Lung (tissue), 11 donors: ENCODE measurements at regions not wholly inside any gene's neighbourhood (a gene's known extent, or its start where the extent isn't known, plus 50 kb on each side); places are given as distances from the start of the nearest gene placed in this dataset.

ENCODE experiments used
- ATAC-seq: fragments of 200-7000 bp; cut with Tn5 transposase; one replicate; pipeline ENCODE4 v1.9.1; 2020; ENCODE audit warnings: moderate number of reproducible peaks; ENCODE audit not compliant: insufficient read depth, low FRiP score
- DNase-seq, 3 donors: peaks; one replicate each; pipeline ENCODE4 v3.0.0-alpha.2; 2013 to 2017
- H3K27ac ChIP-seq, 2 donors: one replicate each; pipeline ENCODE4 v1.5.1; 2013; ENCODE audit warnings: mild to moderate bottlenecking in 2 of 2, moderate library complexity in 2 of 2, control low read depth in 1 of 2, inconsistent platforms in 1 of 2, low read depth in 1 of 2, low read length in 1 of 2
- H3K27me3 ChIP-seq, 3 donors: one replicate each; pipeline ENCODE4 v1.5.1; 2013; ENCODE audit warnings: low read length in 2 of 3; ENCODE audit not compliant: control insufficient read depth in 3 of 3, insufficient read depth in 3 of 3
- H3K36me3 ChIP-seq, 4 donors: one replicate each; pipeline ENCODE4 v1.5.1; 2013; ENCODE audit warnings: low read length in 4 of 4, mild to moderate bottlenecking in 1 of 4, moderate library complexity in 1 of 4; ENCODE audit not compliant: control insufficient read depth in 4 of 4, insufficient read depth in 4 of 4
- H3K4me1 ChIP-seq, 5 donors: one replicate each; pipeline ENCODE4 v1.5.1; 2013; ENCODE audit warnings: low read length in 5 of 5, mild to moderate bottlenecking in 2 of 5, moderate library complexity in 1 of 5; ENCODE audit not compliant: control insufficient read depth in 5 of 5, insufficient read depth in 5 of 5
- H3K4me3 ChIP-seq: one replicate; pipeline ENCODE4 v1.5.1; 2013; ENCODE audit warnings: mild to moderate bottlenecking, control low read depth, moderate library complexity
- H3K9ac ChIP-seq, 2 donors: one replicate each; pipeline ENCODE4 v1.5.1; 2013; ENCODE audit warnings: low read length in 2 of 2, control low read depth in 1 of 2; ENCODE audit not compliant: insufficient read depth in 1 of 2
- H3K9me3 ChIP-seq, 4 donors: one replicate each; pipeline ENCODE4 v1.5.1; 2013; ENCODE audit warnings: low read length in 3 of 4, mild to moderate bottlenecking in 1 of 4, moderate library complexity in 1 of 4; ENCODE audit not compliant: control insufficient read depth in 4 of 4, insufficient read depth in 3 of 4
- CTCF ChIP-seq: IDR thresholded peaks from 2 replicates; pipeline ENCODE4 v1.5.1; 2012; ENCODE audit warnings: mild to moderate bottlenecking; ENCODE audit errors: control extremely low read depth, extremely low read depth
- WGBS, 2 donors: extraction: QIAGEN DNeasy Blood & Tissue Kit; methylation state at CpG; one replicate each; pipeline ENCODE4 v1.1.7; 2013; 5-methylcytosine and 5-hydroxymethylcytosine counted together
- donor health status: control.
- donor health status: control.
- donor health status: Bipolar disorder and iron deficiency.
- donor health status: healthy.
- donor health status: DM: yes; HTN: yes; CAD: no.

GRCh38 chr7:47049234-47049774 is 532.6 kb downstream of the TNS3 start:
- 92 to 93% methylated on average over 13 of the region's 13 CpGs for WGBS, 2 donors
- Histone ChIP-seq H3K9me3 (peaks cover 0 to 11% (median 0%) of the 10 kb centered on the region in 4 donors), H3K9ac (no peak overlapping the region), H3K27ac (no peak overlapping the region), H3K4me1 (peaks cover 6 to 31% (median 8%) of the 10 kb centered on the region in 5 donors), H3K27me3 (no peaks in the 10 kb centered on the region), H3K36me3 (no peaks in the 10 kb centered on the region), H3K4me3 (no peak overlapping the region)
- no peak for DNase-seq
- no peak for ATAC-seq
- no peak for TF ChIP-seq CTCF

DNA sequence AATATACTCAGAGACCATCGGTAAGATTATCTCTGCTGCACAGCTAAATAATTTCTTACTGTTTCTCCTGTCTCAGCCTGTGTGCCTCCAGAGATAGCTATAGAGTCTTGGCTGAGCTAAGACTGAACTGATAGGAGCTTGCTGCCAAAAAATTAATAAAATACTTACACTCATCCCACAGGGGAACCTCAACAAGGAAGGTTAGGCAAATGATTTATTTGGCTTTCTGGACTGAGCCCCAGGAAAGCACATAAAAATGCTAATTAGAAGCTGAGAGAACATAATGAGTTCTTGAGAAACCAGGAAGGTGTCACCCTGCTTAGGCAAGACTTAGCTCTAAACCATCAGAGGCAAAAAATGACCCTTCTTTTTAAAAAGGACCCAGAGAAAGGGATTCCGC is 534.5 kb downstream of the TNS3 start:
- Histone ChIP-seq H3K27ac (no peak overlapping the region), H3K9ac (no peak overlapping the region), H3K4me1 (peaks cover 6 to 31% (median 8%) of the 10 kb centered on the region in 5 donors), H3K9me3 (peaks cover 0 to 3% (median 0%) of the 10 kb centered on the region in 4 donors), H3K36me3 (no peaks in the 10 kb centered on the region), H3K27me3 (no peaks in the 10 kb centered on the region), H3K4me3 (no peak overlapping the region)
- no peak for ATAC-seq
- TF ChIP-seq CTCF: no peak
- 78 to 79% methylated on average over 2 of the region's 2 CpGs for WGBS, 2 donors
- DNase-seq: no peak

GRCh38 chr7:47046949-47047348 is 535.0 kb downstream of the TNS3 start:
- no peak for TF ChIP-seq CTCF
- Histone ChIP-seq H3K9ac (no peak overlapping the region), H3K27ac (no peak overlapping the region), H3K27me3 (no peaks in the 10 kb centered on the region), H3K36me3 (no peaks in the 10 kb centered on the region), H3K4me1 (peaks cover 6 to 31% (median 8%) of the 10 kb centered on the region in 5 donors), H3K9me3 (peaks cover 0 to 5% (median 0%) of the 10 kb centered on the region in 4 donors), H3K4me3 (no peak overlapping the region)
- DNase-seq (no peak), ATAC-seq (no peak)
- WGBS, 2 donors: 76 to 90% methylated on average over 9 of the region's 9 CpGs
